Thyroid gland (tissue), 4 donors: ENCODE measurements at regions not wholly inside any gene's neighbourhood (a gene's known extent, or its start where the extent isn't known, plus 50 kb on each side); places are given as distances from the start of the nearest gene placed in this dataset.

Experiments used
- POLR2A ChIP-seq, 2 donors: fragments of 450-650 bp; IDR thresholded peaks; one replicate each; pipeline ENCODE4 v1.6.1; 2017; ENCODE audit warnings: antibody characterized with exemption in 2 of 2, mild to moderate bottlenecking in 2 of 2, moderate library complexity in 1 of 2
- TF ChIP-seq, protein P1 (sequence below), 6 experiments: fragments of 200-600 bp in 3 of 6; fragments of 450-650 bp in 3 of 6; sonication (generic) in 3 of 6; IDR thresholded peaks; one replicate each; pipeline ENCODE4 v1.5.1; 2016 to 2019; ENCODE audit warnings: antibody characterized with exemption in 6 of 6, mild to moderate bottlenecking in 2 of 6, inconsistent platforms in 1 of 6, moderate library complexity in 1 of 6

DNA sequence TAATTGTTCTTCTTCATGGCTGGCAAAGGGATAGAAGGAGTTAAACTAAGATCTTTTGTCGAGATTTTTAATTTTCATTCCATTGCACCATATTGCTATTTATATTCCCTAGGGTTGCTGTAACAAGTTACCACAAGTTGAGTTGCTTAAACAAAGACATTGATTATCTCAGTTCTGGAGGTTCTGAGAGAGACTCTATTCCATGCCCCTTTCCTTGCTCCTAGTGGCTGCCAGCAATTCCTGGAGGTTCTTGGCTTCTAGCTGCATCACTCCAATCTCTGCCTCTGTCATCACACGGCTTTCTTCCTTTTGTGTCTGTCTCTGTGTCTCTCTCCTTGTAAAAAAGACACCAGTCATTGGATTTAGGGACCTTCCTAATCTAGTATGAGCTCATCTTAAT, 136.6 kb upstream of the DAB2 start:
- TF ChIP-seq, protein P1, sequence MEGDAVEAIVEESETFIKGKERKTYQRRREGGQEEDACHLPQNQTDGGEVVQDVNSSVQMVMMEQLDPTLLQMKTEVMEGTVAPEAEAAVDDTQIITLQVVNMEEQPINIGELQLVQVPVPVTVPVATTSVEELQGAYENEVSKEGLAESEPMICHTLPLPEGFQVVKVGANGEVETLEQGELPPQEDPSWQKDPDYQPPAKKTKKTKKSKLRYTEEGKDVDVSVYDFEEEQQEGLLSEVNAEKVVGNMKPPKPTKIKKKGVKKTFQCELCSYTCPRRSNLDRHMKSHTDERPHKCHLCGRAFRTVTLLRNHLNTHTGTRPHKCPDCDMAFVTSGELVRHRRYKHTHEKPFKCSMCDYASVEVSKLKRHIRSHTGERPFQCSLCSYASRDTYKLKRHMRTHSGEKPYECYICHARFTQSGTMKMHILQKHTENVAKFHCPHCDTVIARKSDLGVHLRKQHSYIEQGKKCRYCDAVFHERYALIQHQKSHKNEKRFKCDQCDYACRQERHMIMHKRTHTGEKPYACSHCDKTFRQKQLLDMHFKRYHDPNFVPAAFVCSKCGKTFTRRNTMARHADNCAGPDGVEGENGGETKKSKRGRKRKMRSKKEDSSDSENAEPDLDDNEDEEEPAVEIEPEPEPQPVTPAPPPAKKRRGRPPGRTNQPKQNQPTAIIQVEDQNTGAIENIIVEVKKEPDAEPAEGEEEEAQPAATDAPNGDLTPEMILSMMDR (IDR thresholded peaks at IDR 0.05), result no peak
- no peak for TF ChIP-seq POLR2A (IDR thresholded peaks at IDR 0.05)
